Activated T-helper 17 cell treated with anti-CD3 and anti-CD28 coated beads, Interleukin-2, amount 50 U/mL, for 72 hours (primary cell): ENCODE measurements at regions not wholly inside any gene's neighbourhood (a gene's known extent, or its start where the extent isn't known, plus 50 kb on each side); places are given as distances from the start of the nearest gene placed in this dataset.
A peak's percentile ranks its signal among the peaks of the same experiment; 100 is the strongest.

Experiments
- ATAC-seq: fragments of 150-1000 bp; cut with Tn5 transposase; replicated peaks from 2 replicates; pipeline ENCODE4 v1.10.0; 2021; ENCODE audit warnings: mild to moderate bottlenecking, moderate library complexity
- H3K27ac Mint-ChIP-seq: one replicate; pipeline ENCODE4 v1.8.0; 2022; ENCODE audit warnings: mixed read lengths
- H3K27me3 Mint-ChIP-seq: one replicate; pipeline ENCODE4 v1.8.0; 2022; ENCODE audit warnings: mixed read lengths
- H3K36me3 Mint-ChIP-seq: one replicate; pipeline ENCODE4 v1.8.0; 2022; ENCODE audit warnings: low read depth, mild to moderate bottlenecking, mixed read lengths
- H3K4me1 Mint-ChIP-seq: one replicate; pipeline ENCODE4 v1.8.0; 2022; ENCODE audit warnings: mixed read lengths
- H3K4me3 Mint-ChIP-seq: one replicate; pipeline ENCODE4 v1.8.0; 2022; ENCODE audit warnings: mild to moderate bottlenecking, mixed read lengths
- H3K9me3 Mint-ChIP-seq: one replicate; pipeline ENCODE4 v1.8.0; 2022; ENCODE audit warnings: mixed read lengths

DNA sequence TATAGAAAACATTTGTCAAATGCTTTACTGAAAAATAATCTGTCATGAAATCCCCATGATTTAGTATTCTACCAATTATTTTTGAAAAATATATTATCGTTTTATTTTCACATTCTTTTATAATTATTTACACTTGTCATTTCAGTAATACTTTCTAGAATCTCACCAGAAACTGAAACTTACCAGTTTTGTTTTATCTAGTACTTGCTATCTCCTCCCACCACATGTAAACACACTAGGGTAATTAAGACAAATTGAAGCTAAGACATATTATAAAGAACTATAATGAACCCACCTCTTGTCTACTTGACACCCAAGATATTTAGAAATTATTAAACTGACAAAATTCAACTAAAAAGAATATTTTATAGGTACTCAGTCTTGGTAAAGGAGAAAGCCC is 51.5 kb upstream of the GRM3 start:
- ATAC-seq = no peak
- no peaks in the 10 kb centered on the region for H3K27me3 Mint-ChIP-seq
- no peaks in the 10 kb centered on the region for H3K4me1 Mint-ChIP-seq
- no peaks in the 10 kb centered on the region for H3K36me3 Mint-ChIP-seq
- peaks cover 5% of the 10 kb centered on the region for H3K9me3 Mint-ChIP-seq
- H3K27ac Mint-ChIP-seq = no peak overlapping the region
- no peak overlapping the region for H3K4me3 Mint-ChIP-seq

DNA sequence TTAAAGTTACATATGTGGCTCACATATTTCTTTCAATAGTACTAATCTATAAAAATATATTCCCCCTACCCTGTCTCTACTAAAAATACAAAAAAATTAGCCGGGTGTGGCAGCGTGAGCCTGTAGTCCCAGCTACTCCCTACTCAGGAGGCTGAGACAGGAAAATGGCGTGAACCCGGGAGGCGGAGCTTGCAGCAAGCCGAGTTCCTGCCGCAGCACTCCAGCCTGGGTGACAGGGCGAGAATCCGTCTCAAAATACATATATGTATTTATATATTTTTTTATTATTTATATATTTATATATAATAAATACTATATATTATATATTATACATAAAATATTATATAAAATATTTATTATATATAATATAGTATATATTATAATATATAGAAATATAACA is 69.7 kb upstream of the GRM3 start:
- Mint-ChIP-seq H3K4me3 (no peak overlapping the region), H3K27ac (no peak overlapping the region), H3K27me3 (no peaks in the 10 kb centered on the region), H3K4me1 (no peaks in the 10 kb centered on the region), H3K36me3 (no peaks in the 10 kb centered on the region), H3K9me3 (peaks cover 21% of the 10 kb centered on the region)
- ATAC-seq = no peak

DNA sequence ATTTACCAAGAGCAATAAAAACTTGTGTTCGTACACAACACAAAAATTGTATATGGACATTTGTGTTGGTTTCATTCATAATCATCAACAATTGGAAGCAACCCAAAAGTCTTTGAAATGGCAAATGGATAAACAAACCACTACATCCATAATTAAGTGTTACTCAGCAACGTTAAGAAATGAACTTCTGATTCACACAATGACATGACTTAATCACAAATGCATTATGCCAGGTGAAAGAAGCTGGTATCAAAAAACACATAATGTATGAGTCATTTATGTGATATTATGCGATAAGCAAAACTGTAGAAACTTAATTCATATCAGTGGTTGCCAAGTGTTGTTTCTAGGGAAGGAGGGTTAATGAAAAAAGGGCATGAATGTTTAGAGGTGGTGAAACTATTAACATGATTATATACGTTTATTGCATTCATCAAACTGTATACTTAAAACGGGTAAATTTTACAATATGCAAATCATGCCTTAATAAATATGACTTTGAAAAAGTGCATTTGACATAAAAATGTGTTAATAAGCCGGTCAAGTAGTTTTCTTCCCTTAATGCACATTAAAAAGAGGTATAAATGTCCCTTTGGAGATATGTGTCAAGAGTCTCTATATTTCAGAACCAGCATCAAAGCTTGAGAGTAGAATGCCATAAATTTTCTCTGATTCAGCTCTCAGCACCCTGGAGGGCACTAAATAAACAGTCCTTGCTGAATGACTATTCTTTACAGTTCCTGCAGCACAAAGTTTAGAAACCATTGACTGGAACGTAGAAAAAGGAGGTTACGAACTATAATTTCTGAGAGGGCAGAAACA is 84.8 kb upstream of the GRM3 start:
- Mint-ChIP-seq H3K36me3 (no peaks in the 10 kb centered on the region), H3K4me1 (no peaks in the 10 kb centered on the region), H3K27ac (no peak overlapping the region), H3K27me3 (no peaks in the 10 kb centered on the region), H3K4me3 (no peak overlapping the region), H3K9me3 (no peaks in the 10 kb centered on the region)
- ATAC-seq = no peak

DNA sequence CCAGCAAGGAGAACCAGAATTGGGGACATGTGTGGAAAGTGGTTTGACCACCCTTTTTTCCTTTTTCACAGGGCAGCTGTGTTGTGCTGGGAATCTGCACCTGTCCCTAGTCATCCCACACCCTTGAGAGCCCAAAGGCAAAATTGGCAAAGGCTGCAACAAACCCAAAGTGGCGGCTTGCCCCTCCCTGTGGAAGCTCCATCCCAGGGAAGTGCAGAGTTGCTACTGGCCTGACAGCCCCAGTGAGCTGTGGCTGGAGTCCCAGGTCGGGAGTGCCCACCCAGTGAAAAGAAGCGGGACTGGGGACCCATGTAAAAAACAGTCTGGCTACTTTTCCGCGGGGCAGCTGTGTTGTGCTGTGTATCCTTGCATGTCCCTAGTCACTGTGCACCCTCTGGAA is 109.1 kb upstream of the GRM3 start:
- H3K36me3 Mint-ChIP-seq = no peaks in the 10 kb centered on the region

DNA sequence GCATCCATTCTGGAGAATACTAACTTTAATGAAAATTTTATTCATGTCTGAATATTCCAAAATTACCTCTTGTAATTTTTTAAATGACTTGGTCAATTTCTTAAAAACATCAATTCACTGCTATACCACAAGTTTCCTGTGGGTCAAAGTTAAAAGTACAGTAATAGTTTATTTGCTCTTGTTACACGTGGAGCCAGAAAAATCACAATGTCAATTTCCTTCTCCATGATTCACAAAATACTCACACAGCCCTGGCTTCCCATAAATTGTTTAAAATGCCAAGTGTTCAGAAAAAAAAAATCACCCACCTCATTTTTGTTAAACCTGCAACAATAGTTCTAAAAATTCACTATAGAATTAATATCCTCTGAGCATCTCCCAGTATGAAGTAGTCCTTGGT is 139.5 kb upstream of the GRM3 start:
- H3K36me3 Mint-ChIP-seq = no peaks in the 10 kb centered on the region
- no peak for ATAC-seq
- H3K27ac Mint-ChIP-seq = no peak overlapping the region
- H3K4me3 Mint-ChIP-seq = no peak overlapping the region
- H3K9me3 Mint-ChIP-seq = no peaks in the 10 kb centered on the region
- no peaks in the 10 kb centered on the region for H3K4me1 Mint-ChIP-seq
- H3K27me3 Mint-ChIP-seq = no peaks in the 10 kb centered on the region

More for the DNA sequence above, 109.1 kb upstream of the GRM3 start:
- no peaks in the 10 kb centered on the region for H3K27me3 Mint-ChIP-seq
- no peaks in the 10 kb centered on the region for H3K4me1 Mint-ChIP-seq
- peaks cover 8% of the 10 kb centered on the region for H3K9me3 Mint-ChIP-seq
- no peak overlapping the region for H3K27ac Mint-ChIP-seq
- no peak for ATAC-seq
- H3K4me3 Mint-ChIP-seq = no peak overlapping the region

DNA sequence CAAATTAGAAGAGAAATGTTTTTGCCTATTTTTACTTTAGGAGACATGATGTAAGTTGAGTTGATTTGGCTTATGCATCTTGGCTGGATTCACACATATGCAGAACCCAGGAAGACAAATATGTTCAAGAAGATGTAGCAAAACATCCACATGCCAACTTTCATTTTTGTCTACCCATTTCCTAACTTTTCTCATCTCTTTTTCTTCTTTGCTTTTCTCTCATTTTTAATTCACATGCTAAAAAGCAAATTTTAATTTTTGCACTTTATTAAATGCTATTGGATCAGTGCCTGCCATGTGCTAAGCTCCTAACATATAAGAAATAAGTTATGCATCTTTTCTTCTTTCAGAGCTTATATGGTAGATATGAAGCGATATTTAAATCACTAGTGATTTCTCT is 143.7 kb upstream of the GRM3 start:
- Mint-ChIP-seq H3K4me1 (no peaks in the 10 kb centered on the region), H3K4me3 (no peak overlapping the region), H3K27me3 (no peaks in the 10 kb centered on the region), H3K9me3 (no peaks in the 10 kb centered on the region), H3K27ac (no peak overlapping the region), H3K36me3 (no peaks in the 10 kb centered on the region)
- ATAC-seq = no peak

DNA sequence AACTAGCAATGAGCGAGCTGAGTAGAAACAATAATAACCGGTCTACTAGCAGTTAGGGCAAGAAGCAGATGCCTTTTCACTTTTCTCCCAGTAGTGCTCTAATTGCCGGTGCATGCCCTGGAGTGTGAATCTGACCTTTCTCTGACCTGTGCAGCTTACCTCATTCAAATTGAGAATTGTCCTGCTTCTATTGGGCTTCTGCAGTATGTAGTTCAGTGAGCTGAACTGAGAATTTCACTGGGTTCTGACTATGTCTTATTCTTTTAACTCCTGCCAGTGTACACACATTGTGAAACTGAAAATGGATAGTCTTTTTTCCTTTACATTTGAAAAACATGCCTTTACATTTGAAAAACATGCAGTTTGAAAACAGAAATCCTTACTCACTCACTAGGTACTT is 157.9 kb upstream of the GRM3 start:
- H3K27ac Mint-ChIP-seq = no peak overlapping the region
- H3K9me3 Mint-ChIP-seq = no peaks in the 10 kb centered on the region
- no peaks in the 10 kb centered on the region for H3K36me3 Mint-ChIP-seq
- H3K4me1 Mint-ChIP-seq = no peaks in the 10 kb centered on the region
- ATAC-seq = no peak
- H3K4me3 Mint-ChIP-seq = no peak overlapping the region
- no peaks in the 10 kb centered on the region for H3K27me3 Mint-ChIP-seq

DNA sequence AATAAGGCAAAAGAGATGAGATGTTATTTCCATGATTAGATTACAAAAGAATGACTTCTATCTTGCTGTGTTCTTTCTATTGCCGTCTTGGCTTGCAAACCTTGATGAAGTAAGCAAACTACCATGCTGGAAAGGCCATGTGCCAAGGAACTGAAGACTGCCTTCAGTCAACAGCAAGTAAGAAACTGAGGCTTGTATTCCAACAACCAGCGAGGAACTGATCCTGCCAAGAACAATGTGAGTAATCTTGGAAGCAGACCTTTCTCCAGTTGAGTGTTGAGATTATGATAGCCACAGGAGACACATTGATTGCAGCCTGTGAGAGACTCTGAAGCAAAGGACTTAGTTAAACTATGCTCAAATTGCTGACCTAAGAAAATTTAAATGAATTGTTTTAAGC is 164.6 kb upstream of the GRM3 start:
- Mint-ChIP-seq H3K9me3 (peaks cover 5% of the 10 kb centered on the region), H3K4me3 (no peak overlapping the region), H3K36me3 (no peaks in the 10 kb centered on the region), H3K27me3 (no peaks in the 10 kb centered on the region), H3K4me1 (no peaks in the 10 kb centered on the region), H3K27ac (no peak overlapping the region)
- no peak for ATAC-seq

DNA sequence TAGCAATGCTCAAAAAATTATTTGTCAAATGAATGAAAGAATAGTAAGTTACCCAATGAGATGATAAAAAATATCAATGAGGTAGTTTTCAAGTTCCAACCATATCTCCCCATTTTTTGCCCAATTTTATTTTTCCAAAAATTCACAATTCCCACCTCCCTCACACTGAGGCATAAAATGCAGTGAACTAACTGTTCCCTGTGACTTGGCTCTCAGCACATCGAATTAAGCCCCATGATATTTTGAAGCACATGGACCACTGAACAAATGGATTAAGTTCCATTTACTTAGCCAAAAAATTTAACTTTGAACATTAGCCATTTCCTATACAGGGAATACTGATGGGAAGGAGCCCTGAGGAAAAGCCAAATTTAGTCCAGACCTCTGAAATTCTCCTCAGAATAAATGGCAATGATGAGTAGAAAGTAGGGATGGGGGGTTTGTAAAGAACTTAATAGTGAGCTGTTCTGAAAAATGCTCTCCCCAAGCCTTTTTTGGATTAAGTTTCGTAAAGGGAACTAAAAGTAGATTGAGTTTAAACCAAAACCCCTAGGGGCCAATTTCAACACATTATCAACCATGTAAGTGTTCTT is 166.3 kb upstream of the GRM3 start:
- no peaks in the 10 kb centered on the region for H3K27me3 Mint-ChIP-seq
- ATAC-seq = no peak
- no peaks in the 10 kb centered on the region for H3K36me3 Mint-ChIP-seq
- no peak overlapping the region for H3K27ac Mint-ChIP-seq
- H3K4me3 Mint-ChIP-seq = no peak overlapping the region
- no peaks in the 10 kb centered on the region for H3K4me1 Mint-ChIP-seq
- H3K9me3 Mint-ChIP-seq = peaks cover 5% of the 10 kb centered on the region

DNA sequence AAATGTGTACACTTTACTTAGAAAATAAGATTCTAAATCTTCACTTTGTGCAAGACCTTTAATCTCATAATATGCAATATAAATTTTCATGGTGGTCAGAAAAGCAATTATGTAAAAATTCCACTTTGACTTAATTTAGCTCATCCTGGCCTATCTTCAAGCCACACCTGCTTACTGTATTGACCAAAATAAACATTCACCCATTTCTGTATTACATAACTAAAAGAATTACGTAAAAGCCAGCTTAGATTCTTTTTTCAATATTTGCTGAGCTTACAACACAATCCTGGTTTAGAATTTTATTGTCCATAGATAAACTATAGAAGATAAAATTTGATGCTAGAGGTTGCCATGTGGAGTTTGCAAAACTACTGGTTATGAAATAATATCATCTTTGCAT is 172.9 kb upstream of the GRM3 start:
- H3K27ac Mint-ChIP-seq = no peak overlapping the region
- ATAC-seq = no peak
- no peaks in the 10 kb centered on the region for H3K4me1 Mint-ChIP-seq
- H3K9me3 Mint-ChIP-seq = no peaks in the 10 kb centered on the region
- no peak overlapping the region for H3K4me3 Mint-ChIP-seq
- H3K27me3 Mint-ChIP-seq = no peaks in the 10 kb centered on the region
- H3K36me3 Mint-ChIP-seq = no peaks in the 10 kb centered on the region

DNA sequence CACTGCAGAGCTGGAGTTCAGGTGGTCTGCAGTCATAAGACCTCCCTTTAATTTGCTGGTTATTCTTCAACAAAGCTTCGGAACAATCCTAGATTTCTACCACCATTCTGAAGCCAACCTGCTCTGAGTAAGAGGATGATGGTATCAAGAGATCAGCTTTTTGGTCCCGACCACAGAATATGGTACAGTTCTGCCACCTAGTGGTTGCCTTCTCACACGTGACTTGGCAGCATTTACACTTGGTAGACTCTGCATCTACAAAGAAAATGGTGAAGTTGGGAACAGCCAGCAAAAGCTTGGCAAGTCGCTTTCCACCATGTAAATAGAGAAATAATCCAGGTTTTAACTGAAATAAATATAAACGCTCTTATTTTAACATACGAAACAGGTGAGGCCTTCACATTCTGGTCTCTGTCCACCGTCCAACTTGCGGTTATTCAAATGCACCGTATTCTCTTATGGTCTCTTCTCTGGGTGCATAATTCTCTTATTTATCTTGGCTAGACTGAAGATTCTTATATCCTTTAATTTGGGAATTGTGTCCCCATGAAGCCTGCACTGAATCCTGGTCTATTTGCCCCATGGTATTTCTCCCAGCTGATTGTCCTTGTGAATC is 173.9 kb upstream of the GRM3 start:
- H3K36me3 Mint-ChIP-seq = no peaks in the 10 kb centered on the region
- H3K4me3 Mint-ChIP-seq = no peak overlapping the region
- H3K27me3 Mint-ChIP-seq = no peaks in the 10 kb centered on the region
- no peaks in the 10 kb centered on the region for H3K4me1 Mint-ChIP-seq
- no peaks in the 10 kb centered on the region for H3K9me3 Mint-ChIP-seq
- peak; percentile 61 for ATAC-seq
- H3K27ac Mint-ChIP-seq = no peak overlapping the region

DNA sequence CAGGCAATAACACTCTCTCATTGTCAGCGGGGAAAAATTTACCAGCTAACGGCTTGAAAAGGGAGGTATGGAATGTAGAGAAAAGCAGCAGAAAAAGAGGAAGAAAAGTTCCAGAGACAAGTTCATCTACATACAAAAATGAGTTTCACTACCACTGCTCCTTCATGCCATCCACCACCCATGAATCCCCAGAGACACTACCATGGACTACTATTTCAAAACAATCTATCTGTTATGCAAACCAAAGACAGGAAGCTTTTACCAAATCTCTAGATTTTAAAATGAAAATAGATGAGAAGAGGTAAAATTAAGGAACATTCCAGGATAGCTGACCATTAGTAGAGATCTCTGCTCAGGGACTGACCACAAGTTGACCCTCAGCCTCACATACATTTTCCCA is 189.0 kb upstream of the GRM3 start:
- Mint-ChIP-seq H3K27me3 (no peaks in the 10 kb centered on the region), H3K36me3 (no peaks in the 10 kb centered on the region), H3K4me3 (no peak overlapping the region), H3K9me3 (no peaks in the 10 kb centered on the region), H3K27ac (no peak overlapping the region), H3K4me1 (no peaks in the 10 kb centered on the region)
- ATAC-seq = no peak

DNA sequence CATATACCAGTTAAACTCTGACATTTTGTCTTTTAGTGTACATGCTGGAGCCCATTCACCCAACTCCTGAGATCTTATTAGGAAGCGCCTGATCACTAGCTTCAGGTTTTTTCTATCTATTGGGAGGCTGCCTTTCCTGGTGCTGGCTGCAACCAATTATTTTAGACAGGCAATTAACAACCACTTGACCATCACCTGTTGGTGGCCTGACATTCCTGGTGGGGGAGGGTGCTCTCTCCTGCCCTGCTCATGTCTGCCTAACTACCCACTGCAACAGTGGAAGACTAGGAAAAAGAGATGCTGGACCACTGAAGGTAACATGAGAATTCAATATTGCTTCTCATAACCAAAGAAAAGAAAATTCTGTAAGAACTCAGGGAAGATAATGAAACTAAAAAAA is 190.3 kb upstream of the GRM3 start:
- Mint-ChIP-seq H3K27me3 (no peaks in the 10 kb centered on the region), H3K9me3 (no peaks in the 10 kb centered on the region), H3K4me1 (no peaks in the 10 kb centered on the region), H3K36me3 (no peaks in the 10 kb centered on the region), H3K27ac (no peak overlapping the region), H3K4me3 (no peak overlapping the region)
- ATAC-seq = no peak

DNA sequence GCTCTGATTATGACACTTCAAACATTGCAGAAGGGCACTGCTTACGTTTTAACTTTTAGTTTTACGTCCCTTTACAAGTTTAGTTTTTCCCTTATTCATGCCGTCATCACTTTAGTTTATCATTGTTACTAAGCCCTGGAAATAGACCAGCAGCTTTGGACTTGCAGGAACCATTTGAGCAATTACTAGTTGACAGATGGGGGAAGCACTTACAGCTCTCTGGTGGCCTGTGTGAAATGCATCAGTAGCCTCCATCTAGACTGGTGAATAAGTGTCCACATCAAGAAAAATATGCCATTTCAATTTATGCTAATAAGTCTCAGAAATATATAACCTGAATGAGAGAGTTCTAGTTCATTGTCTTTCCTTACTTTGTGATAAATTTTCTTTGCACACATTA is 194.9 kb upstream of the GRM3 start:
- H3K27me3 Mint-ChIP-seq = no peaks in the 10 kb centered on the region
- no peaks in the 10 kb centered on the region for H3K4me1 Mint-ChIP-seq
- H3K9me3 Mint-ChIP-seq = peaks cover 6% of the 10 kb centered on the region
- ATAC-seq = no peak
- H3K27ac Mint-ChIP-seq = no peak overlapping the region
- H3K4me3 Mint-ChIP-seq = no peak overlapping the region
- H3K36me3 Mint-ChIP-seq = no peaks in the 10 kb centered on the region

DNA sequence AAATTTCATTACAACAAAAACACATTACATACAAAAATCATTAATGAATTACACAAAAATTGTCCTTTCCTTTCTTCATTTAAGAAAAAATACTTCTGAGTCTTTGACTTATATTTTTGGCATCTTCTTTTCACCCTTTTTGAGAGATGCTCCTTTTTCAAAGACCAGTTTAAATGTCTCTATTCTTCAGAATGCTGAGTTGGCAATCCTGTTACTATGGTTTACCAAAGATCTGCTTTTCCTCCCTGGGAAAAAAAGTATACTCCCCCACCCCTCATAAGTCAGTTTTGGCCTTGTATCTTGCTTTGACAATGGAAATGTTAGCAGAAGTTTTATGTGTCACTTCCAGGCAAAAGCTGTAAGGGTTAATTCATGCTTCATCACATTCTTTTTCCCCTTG is 198.4 kb upstream of the GRM3 start:
- Mint-ChIP-seq H3K4me3 (no peak overlapping the region), H3K9me3 (peaks cover 6% of the 10 kb centered on the region), H3K27me3 (no peaks in the 10 kb centered on the region), H3K4me1 (no peaks in the 10 kb centered on the region), H3K36me3 (no peaks in the 10 kb centered on the region), H3K27ac (no peak overlapping the region)
- no peak for ATAC-seq
